Liver (tissue), 8 donors: ENCODE measurements at regions not wholly inside any gene's neighbourhood (a gene's known extent, or its start where the extent isn't known, plus 50 kb on each side); places are given as distances from the start of the nearest gene placed in this dataset.

Experiments
- DNase-seq: peaks from one replicate; pipeline ENCODE4 v3.0.0-alpha.2; 2017; ENCODE audit warnings: low spot score
- H3K27ac ChIP-seq, 2 donors: one replicate each; pipeline ENCODE4 v1.7.0; 2013; ENCODE audit warnings: inconsistent platforms in 2 of 2, low read length in 2 of 2, control low read depth in 1 of 2, low read depth in 1 of 2, mild to moderate bottlenecking in 1 of 2
- H3K27me3 ChIP-seq, 4 donors: one replicate each; pipeline versions ENCODE4 v1.6.1 to v1.7.0; 2013; ENCODE audit warnings: low read length in 3 of 4, inconsistent platforms in 1 of 4, mild to moderate bottlenecking in 1 of 4, moderate library complexity in 1 of 4; ENCODE audit not compliant: control insufficient read depth in 4 of 4, insufficient read depth in 4 of 4
- H3K36me3 ChIP-seq, 4 donors: one replicate each; pipeline versions ENCODE4 v1.6.1 to v1.7.0; 2013; ENCODE audit warnings: low read length in 3 of 4, mild to moderate bottlenecking in 3 of 4, low read depth in 1 of 4, moderate library complexity in 1 of 4; ENCODE audit not compliant: control insufficient read depth in 4 of 4, insufficient read depth in 3 of 4
- H3K4me1 ChIP-seq, 4 donors: one replicate each; pipeline versions ENCODE4 v1.6.1 to v1.7.0; 2013; ENCODE audit warnings: low read length in 3 of 4, mild to moderate bottlenecking in 3 of 4, moderate library complexity in 1 of 4; ENCODE audit not compliant: control insufficient read depth in 4 of 4, insufficient read depth in 4 of 4
- H3K4me3 ChIP-seq, 3 donors: one replicate each; pipeline versions ENCODE4 v1.6.1 to v1.7.0; 2013; ENCODE audit warnings: low read length in 3 of 3, control low read depth in 1 of 3, low read depth in 1 of 3, mild to moderate bottlenecking in 1 of 3
- H3K9ac ChIP-seq, 2 donors: one replicate each; pipeline ENCODE4 v1.7.0; 2013; ENCODE audit warnings: low read length in 2 of 2, mild to moderate bottlenecking in 2 of 2, moderate library complexity in 2 of 2, control low read depth in 1 of 2, low read depth in 1 of 2
- H3K9me3 ChIP-seq, 4 donors: one replicate each; pipeline versions ENCODE4 v1.6.1 to v1.7.0; 2013; ENCODE audit warnings: low read length in 3 of 4; ENCODE audit not compliant: control insufficient read depth in 4 of 4
- ATF3 ChIP-seq: IDR thresholded peaks from 2 replicates; pipeline ENCODE4 v1.6.1; 2016; ENCODE audit warnings: antibody characterized with exemption
- CTCF ChIP-seq: fragments of 150-350 bp; IDR thresholded peaks from 2 replicates; pipeline ENCODE4 v1.5.1; 2017; ENCODE audit warnings: improper control_type of control experiment, low read depth, low read length; ENCODE audit not compliant: missing input control
- FOXA2 ChIP-seq: IDR thresholded peaks from 2 replicates; pipeline ENCODE4 v1.6.1; 2016; ENCODE audit warnings: antibody characterized with exemption
- GABPA ChIP-seq, 2 donors: IDR thresholded peaks in 1 of 2; conservative IDR thresholded peaks in 1 of 2; 2 replicates each; pipeline ENCODE4 v1.6.1; 2016; ENCODE audit warnings: antibody characterized with exemption in 2 of 2, mild to moderate bottlenecking in 1 of 2, moderate library complexity in 1 of 2
- HNF4A ChIP-seq, 2 donors: conservative IDR thresholded peaks; 2 replicates each; pipeline ENCODE4 v1.6.1; 2016; ENCODE audit warnings: antibody characterized with exemption in 2 of 2, mild to moderate bottlenecking in 2 of 2
- HNF4G ChIP-seq: IDR thresholded peaks from 2 replicates; pipeline ENCODE4 v1.6.1; 2016; ENCODE audit warnings: antibody characterized with exemption
- JUND ChIP-seq, 2 donors: IDR thresholded peaks; 2 replicates each; pipeline ENCODE4 v1.6.1; 2016; ENCODE audit warnings: antibody characterized with exemption in 2 of 2
- MAX ChIP-seq: IDR thresholded peaks from 2 replicates; pipeline ENCODE4 v1.6.1; 2016; ENCODE audit warnings: antibody characterized with exemption
- RAD21 ChIP-seq, 2 donors: IDR thresholded peaks; 2 replicates each; pipeline ENCODE4 v1.6.1; 2016; ENCODE audit warnings: antibody characterized with exemption in 2 of 2, mild to moderate bottlenecking in 2 of 2
- RXRA ChIP-seq, 2 donors: IDR thresholded peaks; 2 replicates each; pipeline ENCODE4 v1.6.1; 2017 to 2018; ENCODE audit warnings: antibody characterized with exemption in 2 of 2, mild to moderate bottlenecking in 1 of 2
- SP1 ChIP-seq: IDR thresholded peaks from 2 replicates; pipeline ENCODE4 v1.6.1; 2018; ENCODE audit warnings: antibody characterized with exemption, mild to moderate bottlenecking
- YY1 ChIP-seq: IDR thresholded peaks from 2 replicates; pipeline ENCODE4 v1.6.1; 2016; ENCODE audit warnings: antibody characterized with exemption, mild to moderate bottlenecking
- ZBTB33 ChIP-seq: IDR thresholded peaks from 2 replicates; pipeline ENCODE4 v1.6.1; 2016; ENCODE audit warnings: antibody characterized with exemption
- WGBS: extraction: QIAGEN DNeasy Blood & Tissue Kit; methylation state at CpG from one replicate; pipeline ENCODE4 v1.1.7; 2013; 5-methylcytosine and 5-hydroxymethylcytosine counted together
- donor health status: healthy.
- donor health status: healthy.
- donor health status: healthy.
- donor health status: healthy.
- donor health status: healthy.

GRCh38 chr7:17552952-17553351 is 254.5 kb downstream of the AHR start:
- no peak for TF ChIP-seq RAD21 (IDR thresholded peaks at IDR 0.05)
- TF ChIP-seq ATF3 = no peak
- no peak for TF ChIP-seq SP1
- peaks cover 0 to 3% (median 0%) of the 10 kb centered on the region in 4 donors for H3K4me1 ChIP-seq
- no peaks in the 10 kb centered on the region for H3K9me3 ChIP-seq
- H3K4me3 ChIP-seq = no peak overlapping the region
- no peaks in the 10 kb centered on the region for H3K27me3 ChIP-seq
- DNase-seq = no peak
- 86% methylated on average over 1 of the region's 1 CpG for WGBS
- H3K36me3 ChIP-seq = no peaks in the 10 kb centered on the region
- H3K27ac ChIP-seq = no peak overlapping the region
- no peak overlapping the region for H3K9ac ChIP-seq

DNA sequence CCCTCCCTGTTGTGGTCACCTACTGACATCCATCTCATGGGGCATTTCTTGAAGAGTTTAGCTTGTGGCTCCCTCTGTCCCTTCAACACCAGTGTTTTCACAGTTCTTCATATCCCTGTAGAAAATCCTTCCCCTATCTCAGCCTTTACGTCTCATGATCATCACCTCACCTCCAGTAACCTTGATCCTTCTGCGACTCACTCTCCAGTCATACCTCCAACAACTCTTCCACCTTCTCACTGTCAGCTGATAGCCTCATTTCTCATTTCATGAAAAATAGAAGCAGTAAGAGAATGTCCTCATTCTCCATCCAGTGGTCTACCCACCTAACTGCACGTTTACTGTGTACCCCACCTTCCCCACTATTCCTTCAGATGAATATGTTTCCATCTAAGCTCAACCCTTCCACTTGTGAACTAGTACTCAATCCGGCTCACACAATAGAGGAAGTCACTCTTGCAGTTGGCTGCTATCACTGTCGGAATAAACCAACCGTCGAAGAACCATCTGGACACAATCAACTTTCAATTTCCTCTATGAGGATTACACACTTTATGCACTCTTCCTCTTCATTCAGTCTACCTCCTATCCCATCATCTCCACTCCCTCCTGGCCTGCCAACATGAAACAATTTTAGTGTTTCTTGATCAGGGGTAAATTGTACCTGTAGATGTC is 256.0 kb downstream of the AHR start:
- H3K9me3 ChIP-seq = no peaks in the 10 kb centered on the region

More for the DNA sequence above, 256.0 kb downstream of the AHR start:
- no peak overlapping the region for H3K27ac ChIP-seq
- H3K36me3 ChIP-seq = no peaks in the 10 kb centered on the region
- H3K4me3 ChIP-seq = no peak overlapping the region
- peaks cover 0 to 7% (median 2%) of the 10 kb centered on the region in 4 donors for H3K4me1 ChIP-seq
- DNase-seq = no peak
- no peaks in the 10 kb centered on the region for H3K27me3 ChIP-seq
- H3K9ac ChIP-seq = no peak overlapping the region
- no peak for TF ChIP-seq RAD21 (IDR thresholded peaks at IDR 0.05)
- TF ChIP-seq HNF4A (conservative IDR thresholded peaks at IDR 0.05) = no peak
- no peak for TF ChIP-seq FOXA2
- TF ChIP-seq ATF3 = no peak
- TF ChIP-seq MAX = no peak
- TF ChIP-seq YY1 = no peak
- TF ChIP-seq JUND (IDR thresholded peaks at IDR 0.05) = no peak
- TF ChIP-seq GABPA (IDR thresholded peaks at IDR 0.05 in 1 of 2, conservative IDR thresholded peaks at IDR 0.05 in 1 of 2) = no peak
- TF ChIP-seq ZBTB33 = no peak
- no peak for TF ChIP-seq HNF4G
- TF ChIP-seq RXRA (IDR thresholded peaks at IDR 0.05) = no peak
- no peak for TF ChIP-seq CTCF
- WGBS = 83% methylated on average over 7 of the region's 7 CpGs
